HCT116 (cell line): ENCODE measurements at regions not wholly inside any gene's neighbourhood (a gene's known extent, or its start where the extent isn't known, plus 50 kb on each side); places are given as distances from the start of the nearest gene placed in this dataset.

Experiments
- ATAC-seq: fragments of 200-7000 bp; cut with Tn5 transposase; 2 replicates; pipeline ENCODE4 v1.9.1; 2020; ENCODE audit warnings: mild to moderate bottlenecking, moderate library complexity
- BruUV-seq: library from RNA; stranded (reverse); fragments of 400-500 nt; replicated peaks from 2 replicates; lab custom pipeline; 2021; lab: Mats Ljungman, UMichigan
- CTCF ChIA-PET: fragments of 300-600 bp; sonication (Branson Sonifier 250); formaldehyde crosslinking; loops from one replicate; lab custom pipeline; 2021; ENCODE audit warnings: antibody characterized with exemption; lab: Charles Lee
- POLR2A ChIA-PET: fragments of 300-600, 350-600 bp; sonication (Branson Sonifier 250); formaldehyde crosslinking; loops from one replicate; lab custom pipeline; 2021; ENCODE audit warnings: antibody characterized with exemption; lab: Charles Lee
- RAD21 ChIA-PET, 2 experiments: fragments of 300-600 bp; sonication (Branson Sonifier 250); formaldehyde crosslinking; loops; one replicate each; lab custom pipeline; 2023; ENCODE audit warnings: low total read pairs in 2 of 2; ENCODE audit not compliant: uncharacterized antibody in 2 of 2, unreplicated experiment in 2 of 2, low non-redundant PET in 1 of 2; lab: Charles Lee
- DNase-seq: peaks from one replicate; pipeline ENCODE4 v3.0.0-alpha.2; 2010; ENCODE audit warnings: low read depth, low spot score
- H2AFZ ChIP-seq: fragments of 200-600 bp; shearing (Covaris generic), sonication (generic); 2 replicates; pipeline ENCODE4 v1.6.1; 2017; ENCODE audit warnings: low read depth, mixed run types, mixed read lengths, antibody characterized with exemption, low read length; ENCODE audit not compliant: poor library complexity, severe bottlenecking
- H3K27ac ChIP-seq: 2 replicates; pipeline ENCODE4 v1.5.1; 2012; ENCODE audit warnings: low read depth, low read length
- H3K27me3 ChIP-seq: fragments of 200-600 bp; sonication (generic); 2 replicates; pipeline ENCODE4 v1.6.1; 2016; ENCODE audit warnings: mixed run types, low read length, mixed read lengths; ENCODE audit not compliant: insufficient read depth
- H3K36me3 ChIP-seq, 2 experiments: fragments of 200-500 bp in 1 of 2; fragments of 200-600 bp in 1 of 2; sonication (Bioruptor generic) in 1 of 2; sonication (generic) in 1 of 2; 2 replicates each; pipeline versions ENCODE4 v1.5.1 to v1.6.1; 2014 to 2016; ENCODE audit warnings: low read length in 2 of 2, inconsistent platforms in 1 of 2, mixed read lengths in 1 of 2, mixed run types in 1 of 2; ENCODE audit not compliant: insufficient read depth in 2 of 2, control insufficient read depth in 1 of 2
- H3K4me1 ChIP-seq, 2 experiments: fragments of 200-600 bp in 1 of 2; sonication (generic) in 1 of 2; 2 replicates each; pipeline versions ENCODE4 v1.5.1 to v1.6.1; 2012 to 2017; ENCODE audit warnings: low read length in 2 of 2, inconsistent platforms in 1 of 2, mild to moderate bottlenecking in 1 of 2, mixed read lengths in 1 of 2, mixed run types in 1 of 2, moderate library complexity in 1 of 2; ENCODE audit not compliant: insufficient read depth in 2 of 2, control insufficient read depth in 1 of 2
- H3K4me2 ChIP-seq: fragments of 200-600 bp; sonication (generic); 2 replicates; pipeline ENCODE4 v1.6.1; 2017; ENCODE audit warnings: mixed run types, low read length, mixed read lengths
- H3K4me3 ChIP-seq, 2 experiments: fragments of 200-600 bp in 1 of 2; sonication (generic) in 1 of 2; replicated peaks in 1 of 2; 2 replicates each; pipeline ENCODE4 v1.5.1; 2011 to 2016; ENCODE audit warnings: low read length in 2 of 2, control low read depth in 1 of 2, low read depth in 1 of 2, mild to moderate bottlenecking in 1 of 2, mixed read lengths in 1 of 2, mixed run types in 1 of 2
- H3K79me2 ChIP-seq: fragments of 200-600 bp; sonication (generic); 2 replicates; pipeline ENCODE4 v1.6.1; 2017; ENCODE audit warnings: mild to moderate bottlenecking, mixed run types, low read length, moderate library complexity, mixed read lengths; ENCODE audit not compliant: insufficient read depth
- H3K9ac ChIP-seq: fragments of 200-600 bp; sonication (generic); 2 replicates; pipeline ENCODE4 v1.6.1; 2016; ENCODE audit warnings: low read length, mixed read lengths
- H3K9me2 ChIP-seq: fragments of 200-600 bp; sonication (generic), shearing (Covaris generic); 2 replicates; pipeline ENCODE4 v1.6.1; 2017; ENCODE audit warnings: mixed run types, mild to moderate bottlenecking, moderate library complexity; ENCODE audit not compliant: insufficient read depth
- H3K9me3 ChIP-seq, 2 experiments: fragments of 200-500 bp in 1 of 2; fragments of 200-600 bp in 1 of 2; sonication (Bioruptor generic) in 1 of 2; sonication (generic) in 1 of 2; 2 replicates each; pipeline ENCODE4 v1.6.1; 2014 to 2017; ENCODE audit warnings: low read length in 2 of 2, mixed read lengths in 2 of 2, inconsistent platforms in 1 of 2, low read depth in 1 of 2, mild to moderate bottlenecking in 1 of 2, mixed run types in 1 of 2, moderate library complexity in 1 of 2; ENCODE audit not compliant: control insufficient read depth in 1 of 2, insufficient read depth in 1 of 2
- H4K20me1 ChIP-seq: fragments of 200-600 bp; sonication (generic), shearing (Covaris generic); 2 replicates; pipeline ENCODE4 v1.6.1; 2017; ENCODE audit warnings: mixed run types, mild to moderate bottlenecking, moderate library complexity; ENCODE audit not compliant: insufficient read depth
- ATF3 ChIP-seq: IDR thresholded peaks from 2 replicates; pipeline ENCODE4 v1.6.1; 2012
- CTCF ChIP-seq, 3 experiments: fragments of 200-600 bp in 1 of 3; sonication (generic) in 1 of 3; IDR thresholded peaks in 2 of 3; conservative IDR thresholded peaks in 1 of 3; 2 replicates each; pipeline ENCODE4 v1.5.1; 2012 to 2017; ENCODE audit warnings: low read depth in 2 of 3, low read length in 2 of 3, antibody characterized with exemption in 1 of 3, borderline replicate concordance in 1 of 3, control low read depth in 1 of 3, mild to moderate bottlenecking in 1 of 3, mixed read lengths in 1 of 3, mixed run types in 1 of 3, moderate library complexity in 1 of 3; ENCODE audit not compliant: insufficient read depth in 1 of 3
- EGR1 ChIP-seq: IDR thresholded peaks from 2 replicates; pipeline ENCODE4 v1.6.1; 2012; ENCODE audit warnings: low read depth
- EZH2 ChIP-seq: fragments of 200-600 bp; sonication (generic); IDR thresholded peaks from 2 replicates; pipeline ENCODE4 v1.6.1; 2017; ENCODE audit warnings: antibody characterized with exemption, mixed run types
- EZH2phosphoT487 ChIP-seq: fragments of 200-600 bp; IDR thresholded peaks from 2 replicates; pipeline ENCODE4 v1.6.1; 2018; ENCODE audit warnings: antibody characterized with exemption, borderline replicate concordance
- MAX ChIP-seq: IDR thresholded peaks from 2 replicates; pipeline ENCODE4 v1.6.1; 2012
- POLR2A ChIP-seq: IDR thresholded peaks from 2 replicates; pipeline ENCODE4 v1.7.0; 2011; ENCODE audit warnings: borderline replicate concordance; ENCODE audit not compliant: insufficient read depth, insufficient read length; ENCODE audit errors: extremely low read depth
- POLR2AphosphoS5 ChIP-seq: IDR thresholded peaks from 2 replicates; pipeline ENCODE4 v1.6.1; 2011; ENCODE audit warnings: mild to moderate bottlenecking, low read depth, low read length, moderate library complexity
- RAD21 ChIP-seq: IDR thresholded peaks from 2 replicates; pipeline ENCODE4 v1.6.1; 2012; ENCODE audit warnings: low read depth, mild to moderate bottlenecking
- SIN3A ChIP-seq: IDR thresholded peaks from 2 replicates; pipeline ENCODE4 v1.6.1; 2012; ENCODE audit warnings: low read depth
- SP1 ChIP-seq: IDR thresholded peaks from 2 replicates; pipeline ENCODE4 v1.6.1; 2012; ENCODE audit warnings: low read depth
- TCF7L2 ChIP-seq: IDR thresholded peaks from 2 replicates; pipeline ENCODE4 v1.7.0; 2011; ENCODE audit warnings: borderline replicate concordance, inconsistent platforms; ENCODE audit not compliant: insufficient read depth, insufficient read length; ENCODE audit errors: extremely low read depth
- ZBTB33 ChIP-seq: IDR thresholded peaks from 2 replicates; pipeline ENCODE4 v1.6.1; 2011; ENCODE audit warnings: mild to moderate bottlenecking, low read length, moderate library complexity; ENCODE audit not compliant: insufficient replicate concordance; ENCODE audit errors: extremely low read depth
- ZFX ChIP-seq: fragments of 450-650 bp; IDR thresholded peaks from 2 replicates; pipeline ENCODE4 v1.6.1; 2017
- intact Hi-C: fragments of 100-400 bp; cut with micrococcal nuclease; formaldehyde crosslinking; loops from 2 replicates; pipeline ENCODE4 v1.10.0; 2022

- RAD21 ChIA-PET, result no interaction called here
Observed at GRCh38 chr1:36692465-36693160, 209.9 kb upstream of the CSF3R start.

More at GRCh38 chr1:36692465-36693160, 209.9 kb upstream of the CSF3R start:
- ChIA-PET CTCF (no interaction called here), POLR2A (no interaction called here)
- Histone ChIP-seq H3K36me3 (no peaks in the 10 kb centered on the region), H3K4me2 (no peak overlapping the region), H3K9me3 (no peaks in the 10 kb centered on the region), H4K20me1 (no peaks in the 10 kb centered on the region), H3K9ac (no peak overlapping the region), H3K27ac (no peak overlapping the region), H3K79me2 (no peaks in the 10 kb centered on the region), H3K9me2 (no peaks in the 10 kb centered on the region), H3K4me1 (peaks cover 7 to 24% of the 10 kb centered on the region in 2 experiments; a peak in 3 of 4 replicates), H3K27me3 (peaks cover 27% of the 10 kb centered on the region), H2AFZ (no peak overlapping the region), H3K4me3 (no peak overlapping the region)
- DNase-seq, result no peak
- intact Hi-C loops, result no loop called here
- no peak for ATAC-seq
- TF ChIP-seq EZH2phosphoT487, result no peak
- TF ChIP-seq MAX, result no peak
- TF ChIP-seq ZBTB33, result no peak
- no peak for TF ChIP-seq ZFX
- no peak for TF ChIP-seq EGR1
- no peak for TF ChIP-seq POLR2AphosphoS5
- TF ChIP-seq SP1, result no peak
- TF ChIP-seq ATF3, result no peak
- no peak for TF ChIP-seq POLR2A
- TF ChIP-seq SIN3A, result no peak
- no peak for TF ChIP-seq EZH2
- TF ChIP-seq TCF7L2, result no peak
- TF ChIP-seq RAD21, result no peak
- no peak for TF ChIP-seq CTCF (IDR thresholded peaks at IDR 0.05 in 2 of 3, conservative IDR thresholded peaks at IDR 0.05 in 1 of 3; ENCODE audit: borderline replicate concordance in 1 of 3, insufficient read depth in 1 of 3, low read depth in 2 of 3, low read length in 2 of 3)
- no TSS peak for BruUV-seq
